Gastroesophageal sphincter (tissue), 4 donors: ENCODE measurements at regions not wholly inside any gene's neighbourhood (a gene's known extent, or its start where the extent isn't known, plus 50 kb on each side); places are given as distances from the start of the nearest gene placed in this dataset.

Experiments
- ATAC-seq: fragments of 150-250 bp; one replicate; pipeline ENCODE4 v1.9.1; 2016; ENCODE audit warnings: mild to moderate bottlenecking, moderate library complexity
- H3K27ac ChIP-seq, 4 donors: fragments of 200-600 bp; sonication (generic) in 3 of 4; 1 replicate in 3 of 4; 2 replicates in 1 of 4; pipeline ENCODE4 v1.5.1; 2016 to 2019
- H3K27me3 ChIP-seq: fragments of 200-600 bp; sonication (generic); one replicate; pipeline ENCODE4 v1.5.1; 2019
- H3K36me3 ChIP-seq, 2 donors: fragments of 200-600 bp; sonication (generic); one replicate each; pipeline ENCODE4 v1.5.1; 2019; ENCODE audit warnings: control low read depth in 1 of 2
- H3K4me1 ChIP-seq, 3 donors: fragments of 200-600 bp; sonication (generic); 1 replicate in 2 of 3; 2 replicates in 1 of 3; pipeline ENCODE4 v1.5.1; 2016 to 2019; ENCODE audit warnings: control low read depth in 2 of 3
- H3K4me3 ChIP-seq, 2 donors: fragments of 200-600 bp; sonication (generic); one replicate each; pipeline ENCODE4 v1.5.1; 2019; ENCODE audit warnings: mild to moderate bottlenecking in 1 of 2, moderate library complexity in 1 of 2
- H3K9me3 ChIP-seq, 3 donors: fragments of 200-600 bp; sonication (generic); one replicate each; pipeline ENCODE4 v1.5.1; 2017 to 2019; ENCODE audit warnings: control low read depth in 2 of 3
- EP300 ChIP-seq: sonication (generic); formaldehyde crosslinking; IDR thresholded peaks from one replicate; pipeline ENCODE4 v1.6.1; 2017; ENCODE audit warnings: antibody characterized with exemption, mild to moderate bottlenecking
- POLR2A ChIP-seq, 2 donors: fragments of 450-650 bp; IDR thresholded peaks; one replicate each; pipeline ENCODE4 v1.6.1; 2017; ENCODE audit warnings: antibody characterized with exemption in 2 of 2, mild to moderate bottlenecking in 2 of 2, moderate library complexity in 1 of 2
- POLR2AphosphoS5 ChIP-seq: sonication (generic); formaldehyde crosslinking; IDR thresholded peaks from one replicate; pipeline ENCODE4 v1.6.1; 2017; ENCODE audit warnings: antibody characterized with exemption
- WGBS, 2 donors: methylation state at CpG; one replicate each; pipeline ENCODE4 v1.1.5; 2018; ENCODE audit warnings: low coverage in 1 of 2; 5-methylcytosine and 5-hydroxymethylcytosine counted together
- TF ChIP-seq, protein P1 (sequence below), 4 experiments: fragments of 200-600 bp in 2 of 4; fragments of 450-650 bp in 2 of 4; sonication (generic) in 1 of 4; IDR thresholded peaks; one replicate each; pipeline ENCODE4 v1.5.1; 2017 to 2019; ENCODE audit warnings: antibody characterized with exemption in 4 of 4, mild to moderate bottlenecking in 2 of 4, moderate library complexity in 2 of 4

DNA sequence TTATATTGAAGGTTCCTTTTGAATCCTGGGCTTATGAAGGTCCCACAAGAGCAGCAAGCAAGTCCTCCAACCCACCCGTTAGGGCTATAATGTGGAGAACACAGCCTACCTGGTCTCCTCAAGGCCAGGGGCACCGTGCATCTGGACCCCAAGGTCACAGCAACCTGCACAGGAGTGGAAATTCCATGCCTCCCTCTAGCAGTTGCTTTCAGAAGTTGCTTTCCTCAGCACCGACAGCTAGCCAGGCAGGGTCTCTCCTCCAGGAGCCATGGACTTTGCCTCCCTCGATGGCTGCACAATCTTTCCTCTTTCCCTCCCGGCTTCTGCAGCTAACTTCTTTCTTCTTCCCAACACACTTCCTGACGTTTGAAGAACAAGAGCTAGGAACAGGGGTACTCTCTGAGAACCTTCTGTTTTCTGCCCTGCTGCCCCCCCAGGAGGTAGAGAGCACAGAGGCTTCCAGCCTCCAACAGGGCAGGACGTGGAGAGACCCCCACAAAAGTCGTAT lies 149.8 kb downstream of the PTPN20 start:
- no peak for ATAC-seq
- Histone ChIP-seq H3K36me3 (no peaks in the 10 kb centered on the region), H3K9me3 (no peaks in the 10 kb centered on the region), H3K27ac (no peak overlapping the region), H3K4me1 (no peaks in the 10 kb centered on the region), H3K4me3 (no peak overlapping the region), H3K27me3 (peaks cover 3% of the 10 kb centered on the region)
- WGBS, 2 donors = 93 to 100% methylated on average over 1 to 6 of the region's 8 CpGs
- no peak for TF ChIP-seq POLR2AphosphoS5
- no peak for TF ChIP-seq EP300
- no peak for TF ChIP-seq POLR2A (IDR thresholded peaks at IDR 0.05)
- TF ChIP-seq, protein P1, sequence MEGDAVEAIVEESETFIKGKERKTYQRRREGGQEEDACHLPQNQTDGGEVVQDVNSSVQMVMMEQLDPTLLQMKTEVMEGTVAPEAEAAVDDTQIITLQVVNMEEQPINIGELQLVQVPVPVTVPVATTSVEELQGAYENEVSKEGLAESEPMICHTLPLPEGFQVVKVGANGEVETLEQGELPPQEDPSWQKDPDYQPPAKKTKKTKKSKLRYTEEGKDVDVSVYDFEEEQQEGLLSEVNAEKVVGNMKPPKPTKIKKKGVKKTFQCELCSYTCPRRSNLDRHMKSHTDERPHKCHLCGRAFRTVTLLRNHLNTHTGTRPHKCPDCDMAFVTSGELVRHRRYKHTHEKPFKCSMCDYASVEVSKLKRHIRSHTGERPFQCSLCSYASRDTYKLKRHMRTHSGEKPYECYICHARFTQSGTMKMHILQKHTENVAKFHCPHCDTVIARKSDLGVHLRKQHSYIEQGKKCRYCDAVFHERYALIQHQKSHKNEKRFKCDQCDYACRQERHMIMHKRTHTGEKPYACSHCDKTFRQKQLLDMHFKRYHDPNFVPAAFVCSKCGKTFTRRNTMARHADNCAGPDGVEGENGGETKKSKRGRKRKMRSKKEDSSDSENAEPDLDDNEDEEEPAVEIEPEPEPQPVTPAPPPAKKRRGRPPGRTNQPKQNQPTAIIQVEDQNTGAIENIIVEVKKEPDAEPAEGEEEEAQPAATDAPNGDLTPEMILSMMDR (IDR thresholded peaks at IDR 0.05) = no peak

DNA sequence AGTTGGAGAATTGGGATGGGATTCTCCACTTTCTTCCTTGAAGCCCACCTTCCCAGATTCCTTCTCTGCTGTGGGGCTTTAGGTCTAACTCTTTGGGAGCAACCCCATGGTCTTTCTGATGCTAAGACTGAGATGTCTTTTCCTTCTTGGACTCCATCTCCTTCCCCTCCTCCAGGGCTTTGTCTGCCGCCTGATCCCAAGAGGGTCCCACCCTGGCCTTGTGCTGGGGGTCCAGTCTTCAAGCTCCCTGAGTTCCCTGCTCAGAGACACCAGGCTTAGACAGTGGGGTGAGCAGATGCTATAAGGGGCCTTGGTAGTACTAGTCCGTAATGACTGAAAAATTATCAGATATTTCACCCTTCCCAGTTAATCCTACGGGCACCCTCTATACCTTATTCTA lies 150.5 kb downstream of the PTPN20 start:
- no peak for TF ChIP-seq POLR2AphosphoS5
- TF ChIP-seq POLR2A (IDR thresholded peaks at IDR 0.05) = no peak
- TF ChIP-seq, protein P1 (IDR thresholded peaks at IDR 0.05) = no peak
- no peak for TF ChIP-seq EP300
- ATAC-seq = no peak
- Histone ChIP-seq H3K27ac (no peak overlapping the region), H3K4me3 (no peak overlapping the region), H3K27me3 (peaks cover 3% of the 10 kb centered on the region), H3K9me3 (no peaks in the 10 kb centered on the region), H3K36me3 (no peaks in the 10 kb centered on the region), H3K4me1 (no peaks in the 10 kb centered on the region)
- WGBS, 2 donors = 71 to 100% methylated on average over 3 of the region's 3 CpGs

DNA sequence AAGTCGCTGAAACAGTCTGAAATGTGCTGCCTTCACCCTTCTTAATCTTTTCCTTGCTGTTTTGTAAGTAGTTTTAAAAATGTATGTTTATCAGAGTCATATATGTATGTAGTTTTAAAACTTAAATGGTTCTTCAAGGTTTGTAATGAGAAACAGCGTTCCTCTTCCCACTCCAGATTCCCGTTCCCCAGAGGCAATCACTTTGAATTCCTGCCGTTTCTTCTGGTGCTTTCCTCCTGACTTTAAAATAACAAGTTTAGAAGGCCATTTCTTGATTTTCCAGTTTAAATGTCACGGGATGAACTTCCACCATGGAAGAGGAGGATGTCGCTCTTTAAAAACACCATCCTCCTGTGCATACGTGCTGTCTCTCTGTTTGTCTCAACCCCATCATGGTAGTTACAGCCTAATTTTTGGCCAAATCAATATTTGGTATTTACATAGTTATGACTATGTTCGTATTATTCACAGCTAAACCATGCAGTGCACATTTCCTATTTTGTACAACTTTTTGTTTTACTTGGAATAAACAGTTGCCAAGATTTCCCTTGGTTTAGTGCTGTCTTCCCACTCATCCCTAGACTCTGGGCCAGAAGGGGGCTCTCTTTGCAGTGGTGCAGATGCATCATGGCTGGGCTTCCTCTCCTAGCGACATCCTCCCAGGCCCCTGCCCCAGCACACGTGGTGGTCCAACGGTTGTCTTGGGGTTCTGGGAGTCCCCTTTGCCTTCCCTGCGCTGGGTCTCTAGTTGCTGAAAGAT lies 151.4 kb downstream of the PTPN20 start:
- no peaks in the 10 kb centered on the region for H3K4me1 ChIP-seq
- no peaks in the 10 kb centered on the region for H3K9me3 ChIP-seq
- ATAC-seq = no peak
- TF ChIP-seq POLR2AphosphoS5 (no peak), POLR2A (IDR thresholded peaks at IDR 0.05) (no peak), EP300 (no peak)
- TF ChIP-seq, protein P1 (IDR thresholded peaks at IDR 0.05) = no peak
- H3K4me3 ChIP-seq = no peak overlapping the region
- peaks cover 3% of the 10 kb centered on the region for H3K27me3 ChIP-seq
- no peaks in the 10 kb centered on the region for H3K36me3 ChIP-seq
- H3K27ac ChIP-seq = no peak overlapping the region
- 62 to 65% methylated on average over 8 to 12 of the region's 12 CpGs for whole genome bisulfite sequencing, 2 donors

DNA sequence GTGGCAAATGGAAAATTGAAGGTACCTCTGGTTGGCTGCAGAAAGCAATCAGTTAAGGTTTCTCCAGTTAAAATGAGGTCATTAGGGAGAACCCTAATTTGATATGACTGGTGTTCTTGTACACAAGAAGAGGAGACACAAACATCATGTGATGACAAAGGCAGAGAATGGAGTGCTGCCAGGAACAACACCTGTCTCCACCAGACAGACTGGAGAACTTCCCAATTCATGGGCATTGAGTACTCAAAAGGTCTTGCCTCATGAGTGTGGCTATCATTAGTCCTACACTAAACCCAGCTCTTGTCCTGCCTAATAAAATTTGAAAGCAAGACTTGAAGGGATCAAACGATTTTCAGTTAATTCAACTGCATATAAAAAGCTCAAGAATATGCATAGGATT lies 152.6 kb downstream of the PTPN20 start:
- no peak for ATAC-seq
- Histone ChIP-seq H3K27me3 (peaks cover 3% of the 10 kb centered on the region), H3K9me3 (no peaks in the 10 kb centered on the region), H3K27ac (no peak overlapping the region), H3K36me3 (no peaks in the 10 kb centered on the region), H3K4me3 (no peak overlapping the region), H3K4me1 (no peaks in the 10 kb centered on the region)
- 63 to 88% methylated on average over 1 of the region's 1 CpG for WGBS, 2 donors
- TF ChIP-seq, protein P1 (IDR thresholded peaks at IDR 0.05) = no peak
- TF ChIP-seq POLR2AphosphoS5 = no peak
- TF ChIP-seq POLR2A (IDR thresholded peaks at IDR 0.05) = no peak
- no peak for TF ChIP-seq EP300

DNA sequence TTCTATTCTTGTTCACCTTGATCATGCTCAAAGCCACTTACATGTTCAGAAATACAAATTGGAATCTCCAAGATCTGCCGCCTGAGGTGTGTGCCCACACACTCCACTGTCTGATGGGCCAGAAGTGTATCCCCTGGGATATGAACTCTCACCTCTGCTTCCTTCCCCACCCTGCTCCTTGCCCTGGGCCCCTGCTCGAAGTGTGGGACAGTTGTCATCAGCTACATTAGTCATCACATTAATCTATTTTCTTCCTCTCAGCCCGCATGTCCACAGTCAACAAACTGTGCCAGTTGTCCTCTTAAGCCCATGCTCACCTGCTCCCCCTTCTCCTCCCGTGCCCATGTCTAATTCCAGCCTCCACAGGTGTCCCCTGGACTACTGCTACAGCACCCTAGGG lies 154.7 kb downstream of the PTPN20 start:
- Histone ChIP-seq H3K9me3 (no peaks in the 10 kb centered on the region), H3K4me1 (no peaks in the 10 kb centered on the region), H3K4me3 (no peak overlapping the region), H3K27ac (no peak overlapping the region), H3K27me3 (no peaks in the 10 kb centered on the region), H3K36me3 (no peaks in the 10 kb centered on the region)
- ATAC-seq = no peak
- WGBS, 2 donors = 33 to 62% methylated on average over 1 to 4 of the region's 4 CpGs
- TF ChIP-seq EP300 (no peak), POLR2A (IDR thresholded peaks at IDR 0.05) (no peak), POLR2AphosphoS5 (no peak)
- TF ChIP-seq, protein P1 (IDR thresholded peaks at IDR 0.05) = no peak
